Astrocyte of the cerebellum (primary cell): ENCODE measurements at regions not wholly inside any gene's neighbourhood (a gene's known extent, or its start where the extent isn't known, plus 50 kb on each side); places are given as distances from the start of the nearest gene placed in this dataset.
"Not testable (repeated sequence)": the region's sequence is repeated elsewhere in the genome, so short reads cannot be mapped to it uniquely, and the experiment has no call there.

Experiments used
- DNase-seq: peaks from one replicate; pipeline ENCODE4 v3.0.0-alpha.2; 2011; ENCODE audit warnings: low read depth
- H3K4me3 ChIP-seq: 2 replicates; pipeline ENCODE4 v1.5.1; 2011; ENCODE audit warnings: mild to moderate bottlenecking, low read depth, low read length, moderate library complexity
- CTCF ChIP-seq: IDR thresholded peaks from 2 replicates; pipeline ENCODE4 v1.5.1; 2012; ENCODE audit warnings: low read length, low read depth, moderate library complexity, mild to moderate bottlenecking; ENCODE audit errors: missing control alignments
- in situ Hi-C: cut with HindIII; loops from 2 replicates; pipeline ENCODE4 v1.10.0; 2017; ENCODE audit warnings: low sequenced_read_pairs

DNA sequence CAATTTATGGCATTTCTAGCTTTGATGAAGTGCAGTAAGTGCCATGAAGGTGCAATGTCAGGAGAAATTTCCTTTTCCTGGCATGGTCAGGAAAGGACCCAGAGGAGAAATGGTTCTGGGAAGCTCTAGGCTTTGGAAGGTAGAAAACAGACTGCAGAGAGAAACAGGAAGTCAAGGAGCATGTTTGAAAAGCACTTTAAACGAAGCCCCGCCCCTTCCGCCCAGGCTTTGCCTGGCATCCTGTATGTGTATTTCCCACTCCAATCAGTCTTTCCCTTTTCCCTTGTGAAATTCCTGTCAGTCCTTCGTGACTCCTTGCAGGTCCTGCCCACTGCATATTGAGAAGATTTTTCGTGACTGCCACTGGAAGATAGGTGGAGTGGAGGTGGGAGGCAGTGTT, 320.9 kb upstream of the SASH1 start:
- no peak for TF ChIP-seq CTCF
- in situ Hi-C loops, result no loop called here
- no peak overlapping the region for H3K4me3 ChIP-seq
- no peak for DNase-seq

DNA sequence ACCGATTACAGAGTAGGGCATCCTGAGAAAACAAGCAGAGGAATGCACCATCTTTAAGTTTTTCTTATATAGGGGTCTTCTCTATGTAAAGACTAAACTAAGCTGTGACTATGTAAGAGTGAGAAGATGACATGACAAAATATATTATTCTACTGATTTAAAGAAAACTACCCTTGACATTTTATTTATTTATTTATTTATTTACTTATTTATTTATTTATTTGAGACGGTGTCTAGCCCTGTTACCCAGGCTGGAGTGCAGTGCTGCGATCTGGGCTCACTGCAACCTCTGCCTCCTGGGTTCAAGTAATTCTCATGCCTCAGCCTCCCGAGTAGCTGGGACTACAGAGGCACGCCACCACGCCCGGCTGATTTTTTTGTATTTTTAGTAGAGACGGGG, 320.4 kb upstream of the SASH1 start:
- DNase-seq, H3K4me3 ChIP-seq, in situ Hi-C loops: not testable (repeated sequence)

DNA sequence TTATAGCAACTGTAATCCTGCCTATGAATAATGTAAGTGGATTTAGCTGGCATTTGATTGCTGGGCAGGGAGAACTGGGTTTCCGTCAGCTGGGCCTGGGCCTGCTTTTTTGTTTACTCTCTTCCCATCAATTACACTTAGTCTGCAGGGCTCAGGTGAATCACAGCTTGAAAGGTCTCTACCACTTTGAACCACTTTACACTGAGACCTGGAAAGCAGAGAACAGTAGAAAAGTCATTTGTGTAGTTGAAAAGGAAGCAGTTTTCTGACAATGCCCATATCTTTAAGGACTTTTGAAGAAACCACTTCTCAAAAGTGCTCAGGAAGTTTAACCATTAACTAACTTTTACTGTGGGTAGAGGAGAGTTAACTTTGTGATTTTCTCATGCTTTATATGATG, 315.4 kb upstream of the SASH1 start:
- no peak for DNase-seq
- TF ChIP-seq CTCF, result no peak
- in situ Hi-C loops, result no loop called here
- no peak overlapping the region for H3K4me3 ChIP-seq

DNA sequence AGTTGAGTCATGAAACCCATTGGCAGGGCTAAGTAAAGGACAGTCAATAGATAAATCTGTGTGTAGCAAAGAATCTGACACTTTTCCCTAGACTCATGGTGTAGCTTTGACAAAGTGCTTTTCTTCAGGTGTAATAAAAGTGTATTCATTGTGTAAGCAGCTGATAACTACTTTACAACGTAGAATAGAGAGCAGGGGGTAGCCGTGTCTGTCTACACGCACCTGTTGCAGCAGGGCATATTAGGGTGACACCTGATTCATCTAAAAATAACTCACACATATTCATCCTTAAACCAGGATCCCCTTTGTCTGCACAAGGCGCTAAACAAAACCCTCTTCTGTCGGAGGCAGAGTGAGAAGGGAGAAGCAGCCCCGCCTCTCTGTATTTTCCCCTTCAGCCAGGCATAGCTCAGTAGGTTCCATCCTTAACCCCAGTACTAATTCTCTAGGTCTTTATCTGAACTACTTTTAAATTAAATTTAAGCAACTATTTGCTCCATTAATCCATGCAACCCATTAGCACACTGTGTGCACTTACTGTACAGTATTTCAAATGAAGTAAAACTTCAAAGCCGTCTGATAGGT, 306.7 kb upstream of the SASH1 start:
- DNase-seq, result no peak
- no peak for TF ChIP-seq CTCF
- H3K4me3 ChIP-seq, result no peak overlapping the region
- in situ Hi-C loops, result no loop called here

- DNase-seq, result no peak
- H3K4me3 ChIP-seq, result no peak overlapping the region
- no peak for TF ChIP-seq CTCF
- in situ Hi-C loops, result no loop called here
These were observed 305.1 kb upstream of the SASH1 start for GRCh38 chr6:148037496-148037895.

GRCh38 chr6:148041546-148041945, 301.1 kb upstream of the SASH1 start:
- DNase-seq, result no peak
- H3K4me3 ChIP-seq, result no peak overlapping the region
- no peak for TF ChIP-seq CTCF
- in situ Hi-C loops, result no loop called here

GRCh38 chr6:148042536-148042935, 300.1 kb upstream of the SASH1 start:
- no peak for DNase-seq
- TF ChIP-seq CTCF, result no peak
- H3K4me3 ChIP-seq, result no peak overlapping the region
- in situ Hi-C loops, result no loop called here
